SU-DHL-6 (cell line): ENCODE measurements at regions not wholly inside any gene's neighbourhood (a gene's known extent, or its start where the extent isn't known, plus 50 kb on each side); places are given as distances from the start of the nearest gene placed in this dataset.
A peak's percentile ranks its signal among the peaks of the same experiment; 100 is the strongest.

Source experiments
- H2AFZ ChIP-seq: fragments of 200-600 bp; sonication (generic); 2 replicates; pipeline ENCODE4 v1.6.1; 2014; ENCODE audit warnings: low read depth, mild to moderate bottlenecking, moderate library complexity, mixed read lengths, antibody characterized with exemption, low read length; ENCODE audit not compliant: severe bottlenecking
- H3F3A ChIP-seq: fragments of 200-600 bp; shearing (Covaris generic); 2 replicates; pipeline ENCODE4 v1.6.0; 2016; ENCODE audit warnings: antibody characterized with exemption, mild to moderate bottlenecking; ENCODE audit not compliant: insufficient read depth
- H3K27ac ChIP-seq: fragments of 200-600 bp; sonication (generic); 2 replicates; pipeline ENCODE4 v1.5.1; 2016; ENCODE audit warnings: low read depth, mild to moderate bottlenecking, low read length, moderate library complexity, mixed read lengths
- H3K27me3 ChIP-seq: fragments of 200-600 bp; sonication (generic), shearing (Covaris generic); 2 replicates; pipeline ENCODE4 v1.6.0; 2014; ENCODE audit warnings: mild to moderate bottlenecking, low read length
- H3K36me3 ChIP-seq: fragments of 200-600 bp; sonication (generic); 2 replicates; pipeline ENCODE4 v1.6.1; 2014; ENCODE audit warnings: mild to moderate bottlenecking, low read length, mixed read lengths
- H3K4me2 ChIP-seq: fragments of 300-600, 200-600 bp; shearing (Covaris generic), sonication (generic); 2 replicates; pipeline ENCODE4 v1.6.0; 2014; ENCODE audit warnings: low read length, low read depth, mild to moderate bottlenecking; ENCODE audit not compliant: poor library complexity, severe bottlenecking
- H3K4me3 ChIP-seq: fragments of 200-600 bp; sonication (generic); 2 replicates; pipeline ENCODE4 v1.5.1; 2014; ENCODE audit warnings: antibody characterized with exemption, low read length, mild to moderate bottlenecking, mixed read lengths; ENCODE audit not compliant: insufficient read depth, poor library complexity, severe bottlenecking
- H3K79me2 ChIP-seq: fragments of 200-600 bp; sonication (generic); 2 replicates; pipeline ENCODE4 v1.6.1; 2014; ENCODE audit warnings: mild to moderate bottlenecking, low read length, moderate library complexity; ENCODE audit not compliant: insufficient read depth
- H3K9ac ChIP-seq: fragments of 200-600 bp; sonication (generic); 2 replicates; pipeline ENCODE4 v1.7.0; 2014; ENCODE audit warnings: mild to moderate bottlenecking, low read length
- H3K9me2 ChIP-seq: fragments of 200-600 bp; sonication (generic); replicated peaks from 2 replicates; pipeline ENCODE4 v1.6.1; 2014; ENCODE audit warnings: low read length; ENCODE audit not compliant: insufficient read depth
- H3K9me3 ChIP-seq: fragments of 200-600 bp; sonication (generic); 2 replicates; pipeline ENCODE4 v1.6.1; 2014; ENCODE audit warnings: low read length, mixed read lengths; ENCODE audit not compliant: insufficient read depth
- H4K20me1 ChIP-seq: fragments of 200-600 bp; sonication (generic); 2 replicates; pipeline ENCODE4 v1.6.1; 2014; ENCODE audit warnings: low read depth, mild to moderate bottlenecking, antibody characterized with exemption, low read length, moderate library complexity, mixed read lengths
- EZH2phosphoT487 ChIP-seq: fragments of 200-600 bp; sonication (generic), shearing (Covaris generic); conservative IDR thresholded peaks from 2 replicates; pipeline ENCODE4 v1.6.1; 2018; ENCODE audit warnings: mild to moderate bottlenecking, antibody characterized with exemption, low read length, moderate library complexity, mixed read lengths
- TF ChIP-seq, protein P1 (sequence below): fragments of 200-600 bp; sonication (generic); IDR thresholded peaks from one replicate; pipeline ENCODE4 v1.5.1; 2017; ENCODE audit warnings: antibody characterized with exemption, mild to moderate bottlenecking, low read length, moderate library complexity; ENCODE audit not compliant: insufficient read depth, poor library complexity, severe bottlenecking

DNA sequence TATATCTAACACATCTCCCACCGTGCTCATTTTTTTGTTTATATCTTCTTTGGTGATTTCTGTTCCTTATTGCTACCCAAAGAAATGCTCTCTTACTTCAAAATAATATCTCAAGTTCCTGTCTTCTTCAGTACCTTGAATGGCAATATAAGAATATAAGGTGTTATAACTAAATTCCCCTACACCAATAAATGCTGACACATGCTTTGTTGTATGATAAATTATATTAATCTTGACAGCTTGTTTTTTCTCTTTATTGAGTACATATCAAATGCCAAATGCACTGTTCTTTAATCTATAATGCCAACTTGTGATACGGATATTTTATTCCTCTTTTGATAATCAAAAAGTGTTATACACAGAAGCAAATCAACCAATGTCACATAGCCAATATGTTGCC lies 540.3 kb downstream of the PYDC2 start:
- H2AFZ ChIP-seq: no peak overlapping the region
- TF ChIP-seq EZH2phosphoT487: no peak
- TF ChIP-seq, protein P1, sequence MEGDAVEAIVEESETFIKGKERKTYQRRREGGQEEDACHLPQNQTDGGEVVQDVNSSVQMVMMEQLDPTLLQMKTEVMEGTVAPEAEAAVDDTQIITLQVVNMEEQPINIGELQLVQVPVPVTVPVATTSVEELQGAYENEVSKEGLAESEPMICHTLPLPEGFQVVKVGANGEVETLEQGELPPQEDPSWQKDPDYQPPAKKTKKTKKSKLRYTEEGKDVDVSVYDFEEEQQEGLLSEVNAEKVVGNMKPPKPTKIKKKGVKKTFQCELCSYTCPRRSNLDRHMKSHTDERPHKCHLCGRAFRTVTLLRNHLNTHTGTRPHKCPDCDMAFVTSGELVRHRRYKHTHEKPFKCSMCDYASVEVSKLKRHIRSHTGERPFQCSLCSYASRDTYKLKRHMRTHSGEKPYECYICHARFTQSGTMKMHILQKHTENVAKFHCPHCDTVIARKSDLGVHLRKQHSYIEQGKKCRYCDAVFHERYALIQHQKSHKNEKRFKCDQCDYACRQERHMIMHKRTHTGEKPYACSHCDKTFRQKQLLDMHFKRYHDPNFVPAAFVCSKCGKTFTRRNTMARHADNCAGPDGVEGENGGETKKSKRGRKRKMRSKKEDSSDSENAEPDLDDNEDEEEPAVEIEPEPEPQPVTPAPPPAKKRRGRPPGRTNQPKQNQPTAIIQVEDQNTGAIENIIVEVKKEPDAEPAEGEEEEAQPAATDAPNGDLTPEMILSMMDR: no peak
- H3K4me2 ChIP-seq: no peak overlapping the region
- 0 out of 2 replicates have a peak, but pooled peaks cover 3% of the 10 kb centered on the region for H3K9me3 ChIP-seq
- H3K27ac ChIP-seq: no peak overlapping the region
- no peaks in the 10 kb centered on the region for H3K36me3 ChIP-seq
- H3K4me3 ChIP-seq: no peak overlapping the region
- no peaks in the 10 kb centered on the region for H4K20me1 ChIP-seq
- no peaks in the 10 kb centered on the region for H3K9me2 ChIP-seq
- H3K9ac ChIP-seq: no peak overlapping the region
- no peaks in the 10 kb centered on the region for H3F3A ChIP-seq
- no peaks in the 10 kb centered on the region for H3K27me3 ChIP-seq
- no peaks in the 10 kb centered on the region for H3K79me2 ChIP-seq

DNA sequence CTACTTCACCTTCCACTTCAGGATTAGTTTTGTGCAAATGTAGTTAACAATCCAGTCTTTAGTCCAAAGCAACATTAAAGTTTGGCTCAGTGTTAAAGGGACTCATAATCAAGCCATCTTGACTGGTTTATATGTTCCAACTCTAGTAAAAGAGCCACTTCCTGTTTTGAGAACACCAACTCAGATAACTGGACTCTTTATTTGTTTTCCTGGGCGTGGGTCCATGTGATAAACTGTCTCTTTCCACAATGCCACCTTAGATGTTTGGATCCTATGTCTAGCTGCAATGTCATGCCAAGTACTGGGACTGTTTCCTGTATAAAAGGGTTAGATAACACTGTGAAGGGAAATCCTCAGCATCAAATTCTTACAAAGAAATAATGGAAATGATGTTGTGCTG lies 545.0 kb downstream of the PYDC2 start:
- H3K4me2 ChIP-seq: no peak overlapping the region
- H3K36me3 ChIP-seq: no peaks in the 10 kb centered on the region
- no peaks in the 10 kb centered on the region for H3K79me2 ChIP-seq
- TF ChIP-seq, protein P1: no peak
- no peak for TF ChIP-seq EZH2phosphoT487
- H2AFZ ChIP-seq: peak overlapping the region; percentile 79
- no peaks in the 10 kb centered on the region for H3K27me3 ChIP-seq
- no peak overlapping the region for H3K27ac ChIP-seq
- no peaks in the 10 kb centered on the region for H3F3A ChIP-seq
- no peaks in the 10 kb centered on the region for H3K9me2 ChIP-seq
- H3K9me3 ChIP-seq: no peaks in the 10 kb centered on the region
- no peak overlapping the region for H3K4me3 ChIP-seq
- no peak overlapping the region for H3K9ac ChIP-seq
- no peaks in the 10 kb centered on the region for H4K20me1 ChIP-seq

DNA sequence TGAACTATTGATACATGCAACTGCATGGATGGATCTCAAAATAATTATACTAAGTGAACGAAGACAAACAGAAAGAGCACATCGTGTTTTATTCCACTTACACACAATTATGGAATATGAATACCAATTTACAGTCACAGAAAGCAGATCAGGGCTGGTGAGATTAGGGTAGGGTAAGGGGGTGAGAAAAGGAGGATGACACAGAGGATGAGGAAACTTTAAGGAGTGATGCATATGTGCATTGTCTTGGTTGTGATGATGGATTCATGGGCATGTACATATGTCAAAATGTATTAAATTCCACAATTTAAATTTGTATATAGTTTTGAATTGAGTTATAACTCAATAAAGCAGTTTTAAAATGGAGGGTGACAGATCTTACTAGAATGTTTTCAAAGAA lies 548.9 kb downstream of the PYDC2 start:
- H3K27ac ChIP-seq: no peak overlapping the region
- H3K9ac ChIP-seq: no peak overlapping the region
- no peaks in the 10 kb centered on the region for H3F3A ChIP-seq
- H3K4me3 ChIP-seq: no peak overlapping the region
- no peaks in the 10 kb centered on the region for H3K27me3 ChIP-seq
- no peaks in the 10 kb centered on the region for H3K79me2 ChIP-seq
- 0 out of 2 replicates have a peak, but pooled peaks cover 4% of the 10 kb centered on the region for H3K9me3 ChIP-seq
- no peaks in the 10 kb centered on the region for H4K20me1 ChIP-seq
- H3K4me2 ChIP-seq: no peak overlapping the region
- H3K9me2 ChIP-seq: no peaks in the 10 kb centered on the region
- TF ChIP-seq, protein P1: no peak
- no peak for TF ChIP-seq EZH2phosphoT487
- no peak overlapping the region for H2AFZ ChIP-seq
- no peaks in the 10 kb centered on the region for H3K36me3 ChIP-seq

DNA sequence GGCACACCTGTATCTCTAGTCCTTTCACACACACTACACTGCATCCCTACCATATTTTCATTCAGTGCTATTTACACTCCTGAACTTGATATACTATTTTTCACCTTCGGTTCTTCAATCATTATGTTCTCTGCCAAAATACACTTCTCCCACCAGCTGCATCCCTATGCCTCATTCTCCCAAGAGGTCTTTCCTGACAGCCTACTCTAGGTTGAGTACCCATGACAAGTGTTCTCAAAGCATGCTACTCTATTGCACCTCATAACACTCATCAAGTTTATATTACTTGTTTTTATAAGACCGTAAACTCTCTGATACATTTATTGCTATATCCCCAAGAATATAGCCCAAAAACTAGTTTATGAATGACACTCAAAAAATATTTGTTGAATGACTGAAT lies 549.5 kb downstream of the PYDC2 start:
- Histone ChIP-seq H3K4me3 (no peak overlapping the region), H4K20me1 (no peaks in the 10 kb centered on the region), H3K36me3 (no peaks in the 10 kb centered on the region), H3K27ac (no peak overlapping the region), H2AFZ (no peak overlapping the region), H3K9me2 (no peaks in the 10 kb centered on the region), H3K9ac (no peak overlapping the region), H3K9me3 (0 out of 2 replicates have a peak, but pooled peaks cover 4% of the 10 kb centered on the region), H3F3A (no peaks in the 10 kb centered on the region), H3K27me3 (no peaks in the 10 kb centered on the region), H3K4me2 (no peak overlapping the region), H3K79me2 (no peaks in the 10 kb centered on the region)
- no peak for TF ChIP-seq EZH2phosphoT487
- TF ChIP-seq, protein P1: no peak
